SU-DHL-6 (cell line): ENCODE measurements at regions not wholly inside any gene's neighbourhood (a gene's known extent, or its start where the extent isn't known, plus 50 kb on each side); places are given as distances from the start of the nearest gene placed in this dataset.

Experiments
- H2AFZ ChIP-seq: fragments of 200-600 bp; sonication (generic); 2 replicates; pipeline ENCODE4 v1.6.1; 2014; ENCODE audit warnings: low read depth, mild to moderate bottlenecking, moderate library complexity, mixed read lengths, antibody characterized with exemption, low read length; ENCODE audit not compliant: severe bottlenecking
- H3F3A ChIP-seq: fragments of 200-600 bp; shearing (Covaris generic); 2 replicates; pipeline ENCODE4 v1.6.0; 2016; ENCODE audit warnings: antibody characterized with exemption, mild to moderate bottlenecking; ENCODE audit not compliant: insufficient read depth
- H3K27ac ChIP-seq: fragments of 200-600 bp; sonication (generic); 2 replicates; pipeline ENCODE4 v1.5.1; 2016; ENCODE audit warnings: low read depth, mild to moderate bottlenecking, low read length, moderate library complexity, mixed read lengths
- H3K27me3 ChIP-seq: fragments of 200-600 bp; sonication (generic), shearing (Covaris generic); 2 replicates; pipeline ENCODE4 v1.6.0; 2014; ENCODE audit warnings: mild to moderate bottlenecking, low read length
- H3K36me3 ChIP-seq: fragments of 200-600 bp; sonication (generic); 2 replicates; pipeline ENCODE4 v1.6.1; 2014; ENCODE audit warnings: mild to moderate bottlenecking, low read length, mixed read lengths
- H3K4me2 ChIP-seq: fragments of 300-600, 200-600 bp; shearing (Covaris generic), sonication (generic); 2 replicates; pipeline ENCODE4 v1.6.0; 2014; ENCODE audit warnings: low read length, low read depth, mild to moderate bottlenecking; ENCODE audit not compliant: poor library complexity, severe bottlenecking
- H3K4me3 ChIP-seq: fragments of 200-600 bp; sonication (generic); 2 replicates; pipeline ENCODE4 v1.5.1; 2014; ENCODE audit warnings: antibody characterized with exemption, low read length, mild to moderate bottlenecking, mixed read lengths; ENCODE audit not compliant: insufficient read depth, poor library complexity, severe bottlenecking
- H3K79me2 ChIP-seq: fragments of 200-600 bp; sonication (generic); 2 replicates; pipeline ENCODE4 v1.6.1; 2014; ENCODE audit warnings: mild to moderate bottlenecking, low read length, moderate library complexity; ENCODE audit not compliant: insufficient read depth
- H3K9ac ChIP-seq: fragments of 200-600 bp; sonication (generic); 2 replicates; pipeline ENCODE4 v1.7.0; 2014; ENCODE audit warnings: mild to moderate bottlenecking, low read length
- H3K9me2 ChIP-seq: fragments of 200-600 bp; sonication (generic); replicated peaks from 2 replicates; pipeline ENCODE4 v1.6.1; 2014; ENCODE audit warnings: low read length; ENCODE audit not compliant: insufficient read depth
- H3K9me3 ChIP-seq: fragments of 200-600 bp; sonication (generic); 2 replicates; pipeline ENCODE4 v1.6.1; 2014; ENCODE audit warnings: low read length, mixed read lengths; ENCODE audit not compliant: insufficient read depth
- H4K20me1 ChIP-seq: fragments of 200-600 bp; sonication (generic); 2 replicates; pipeline ENCODE4 v1.6.1; 2014; ENCODE audit warnings: low read depth, mild to moderate bottlenecking, antibody characterized with exemption, low read length, moderate library complexity, mixed read lengths
- CTCF ChIP-seq: fragments of 200-600 bp; sonication (generic); IDR thresholded peaks from one replicate; pipeline ENCODE4 v1.5.1; 2017; ENCODE audit warnings: antibody characterized with exemption, mild to moderate bottlenecking, low read length, moderate library complexity; ENCODE audit not compliant: insufficient read depth, poor library complexity, severe bottlenecking
- EZH2phosphoT487 ChIP-seq: fragments of 200-600 bp; sonication (generic), shearing (Covaris generic); conservative IDR thresholded peaks from 2 replicates; pipeline ENCODE4 v1.6.1; 2018; ENCODE audit warnings: mild to moderate bottlenecking, antibody characterized with exemption, low read length, moderate library complexity, mixed read lengths

- Histone ChIP-seq H4K20me1 (no peaks in the 10 kb centered on the region), H3K4me2 (no peak overlapping the region), H2AFZ (no peak overlapping the region), H3K27me3 (no peaks in the 10 kb centered on the region), H3K4me3 (no peak overlapping the region), H3K9me2 (no peaks in the 10 kb centered on the region), H3K36me3 (no peaks in the 10 kb centered on the region), H3K9ac (no peak overlapping the region), H3K9me3 (no peaks in the 10 kb centered on the region), H3K27ac (no peak overlapping the region), H3K79me2 (no peaks in the 10 kb centered on the region), H3F3A (no peaks in the 10 kb centered on the region)
- no peak for TF ChIP-seq EZH2phosphoT487
- no peak for TF ChIP-seq CTCF
These were observed 103.3 kb downstream of the TPRA1 start for GRCh38 chr3:127487196-127487595.

- H3K27me3 ChIP-seq, result no peaks in the 10 kb centered on the region
- no peaks in the 10 kb centered on the region for H3F3A ChIP-seq
- H3K9me2 ChIP-seq, result no peaks in the 10 kb centered on the region
- H3K27ac ChIP-seq, result no peak overlapping the region
- no peaks in the 10 kb centered on the region for H3K36me3 ChIP-seq
- H3K9me3 ChIP-seq, result no peaks in the 10 kb centered on the region
- H3K4me2 ChIP-seq, result no peak overlapping the region
- TF ChIP-seq EZH2phosphoT487, result no peak
- TF ChIP-seq CTCF, result no peak
- H3K79me2 ChIP-seq, result no peaks in the 10 kb centered on the region
- H3K9ac ChIP-seq, result no peak overlapping the region
- no peak overlapping the region for H3K4me3 ChIP-seq
- no peak overlapping the region for H2AFZ ChIP-seq
- H4K20me1 ChIP-seq, result no peaks in the 10 kb centered on the region
These were observed 104.1 kb downstream of the TPRA1 start for GRCh38 chr3:127486321-127486944.

GRCh38 chr3:127485396-127486170 is 105.0 kb downstream of the TPRA1 start:
- H2AFZ ChIP-seq, result no peak overlapping the region
- H3K9me3 ChIP-seq, result no peaks in the 10 kb centered on the region
- no peak overlapping the region for H3K4me2 ChIP-seq
- H3K27me3 ChIP-seq, result no peaks in the 10 kb centered on the region
- H3K9me2 ChIP-seq, result no peaks in the 10 kb centered on the region
- no peaks in the 10 kb centered on the region for H4K20me1 ChIP-seq
- H3K79me2 ChIP-seq, result no peaks in the 10 kb centered on the region
- no peak overlapping the region for H3K9ac ChIP-seq
- no peak overlapping the region for H3K27ac ChIP-seq
- no peaks in the 10 kb centered on the region for H3K36me3 ChIP-seq
- H3K4me3 ChIP-seq, result no peak overlapping the region
- no peaks in the 10 kb centered on the region for H3F3A ChIP-seq
- TF ChIP-seq CTCF (no peak), EZH2phosphoT487 (no peak)
